ENCODE measurements at regions not wholly inside any gene's neighbourhood (a gene's known extent, or its start where the extent isn't known, plus 50 kb on each side); places are given as distances from the start of the nearest gene placed in this dataset.

- TF ChIP-seq, protein P1, sequence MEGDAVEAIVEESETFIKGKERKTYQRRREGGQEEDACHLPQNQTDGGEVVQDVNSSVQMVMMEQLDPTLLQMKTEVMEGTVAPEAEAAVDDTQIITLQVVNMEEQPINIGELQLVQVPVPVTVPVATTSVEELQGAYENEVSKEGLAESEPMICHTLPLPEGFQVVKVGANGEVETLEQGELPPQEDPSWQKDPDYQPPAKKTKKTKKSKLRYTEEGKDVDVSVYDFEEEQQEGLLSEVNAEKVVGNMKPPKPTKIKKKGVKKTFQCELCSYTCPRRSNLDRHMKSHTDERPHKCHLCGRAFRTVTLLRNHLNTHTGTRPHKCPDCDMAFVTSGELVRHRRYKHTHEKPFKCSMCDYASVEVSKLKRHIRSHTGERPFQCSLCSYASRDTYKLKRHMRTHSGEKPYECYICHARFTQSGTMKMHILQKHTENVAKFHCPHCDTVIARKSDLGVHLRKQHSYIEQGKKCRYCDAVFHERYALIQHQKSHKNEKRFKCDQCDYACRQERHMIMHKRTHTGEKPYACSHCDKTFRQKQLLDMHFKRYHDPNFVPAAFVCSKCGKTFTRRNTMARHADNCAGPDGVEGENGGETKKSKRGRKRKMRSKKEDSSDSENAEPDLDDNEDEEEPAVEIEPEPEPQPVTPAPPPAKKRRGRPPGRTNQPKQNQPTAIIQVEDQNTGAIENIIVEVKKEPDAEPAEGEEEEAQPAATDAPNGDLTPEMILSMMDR (IDR thresholded peaks at IDR 0.05) = no peak
- TF ChIP-seq POLR2A (IDR thresholded peaks at IDR 0.05) (no peak), POLR2AphosphoS5 (IDR thresholded peaks at IDR 0.05) (no peak)
Observed at GRCh38 chr7:91515961-91516360, 251.7 kb downstream of the FZD1 start.
